WTC11 (cell line): ENCODE measurements at regions not wholly inside any gene's neighbourhood (a gene's known extent, or its start where the extent isn't known, plus 50 kb on each side); places are given as distances from the start of the nearest gene placed in this dataset.

Source experiments
- CTCF ChIP-seq: fragments of 200-600 bp; IDR thresholded peaks from 2 replicates; pipeline ENCODE4 v1.8.0; 2022; ENCODE audit warnings: antibody characterized with exemption
- MAX ChIP-seq: sonication (generic); formaldehyde crosslinking; IDR thresholded peaks from 2 replicates; pipeline ENCODE4 v1.8.0; 2022; ENCODE audit warnings: mild to moderate bottlenecking, missing genetic modification reagents
- USF2 ChIP-seq: sonication (generic); formaldehyde crosslinking; IDR thresholded peaks from 2 replicates; pipeline ENCODE4 v1.8.1; 2023; ENCODE audit warnings: mild to moderate bottlenecking, missing genetic modification reagents, moderate library complexity

- TF ChIP-seq USF2 (no peak), CTCF (no peak), MAX (CRISPR knock-in tag) (no peak)
Observed at GRCh38 chr3:81214631-81215030, 546.8 kb downstream of the GBE1 start.
